Skeletal muscle satellite cell (primary cell): ENCODE measurements at regions not wholly inside any gene's neighbourhood (a gene's known extent, or its start where the extent isn't known, plus 50 kb on each side); places are given as distances from the start of the nearest gene placed in this dataset.

ENCODE experiments used
- H3K27me3 ChIP-seq: 2 replicates; pipeline ENCODE4 v1.7.0; 2013; ENCODE audit warnings: low read length; ENCODE audit not compliant: control insufficient read depth, insufficient read depth
- H3K36me3 ChIP-seq: 2 replicates; pipeline ENCODE4 v1.7.0; 2013; ENCODE audit warnings: mild to moderate bottlenecking, control low read depth, low read length; ENCODE audit not compliant: insufficient read depth
- H3K4me1 ChIP-seq: 2 replicates; pipeline ENCODE4 v1.7.0; 2013; ENCODE audit warnings: low read length; ENCODE audit not compliant: control insufficient read depth, insufficient read depth
- H3K4me2 ChIP-seq: 2 replicates; pipeline ENCODE4 v1.7.0; 2013; ENCODE audit warnings: mild to moderate bottlenecking, low read length
- H3K4me3 ChIP-seq: 2 replicates; pipeline ENCODE4 v1.7.0; 2013; ENCODE audit warnings: low read length
- H3K9ac ChIP-seq: 2 replicates; pipeline ENCODE4 v1.7.0; 2013; ENCODE audit warnings: mild to moderate bottlenecking, low read depth, low read length, moderate library complexity
- H3K9me3 ChIP-seq: replicated peaks from 2 replicates; pipeline ENCODE4 v1.7.0; 2013; ENCODE audit warnings: mild to moderate bottlenecking, control low read depth, low read length

GRCh38 chr9:129347316-129348120 is 169.5 kb upstream of the IER5L start:
- Histone ChIP-seq H3K4me3 (no peak overlapping the region), H3K27me3 (peaks cover 10% of the 10 kb centered on the region), H3K9me3 (no peaks in the 10 kb centered on the region), H3K36me3 (no peaks in the 10 kb centered on the region), H3K4me1 (no peaks in the 10 kb centered on the region), H3K4me2 (no peak overlapping the region), H3K9ac (no peak overlapping the region)

GRCh38 chr9:129346046-129346445 is 168.0 kb upstream of the IER5L start:
- H3K9ac ChIP-seq, result no peak overlapping the region
- H3K36me3 ChIP-seq, result no peaks in the 10 kb centered on the region
- H3K9me3 ChIP-seq, result no peaks in the 10 kb centered on the region
- no peak overlapping the region for H3K4me3 ChIP-seq
- no peak overlapping the region for H3K4me2 ChIP-seq
- H3K27me3 ChIP-seq, result peaks cover 8% of the 10 kb centered on the region
- no peaks in the 10 kb centered on the region for H3K4me1 ChIP-seq

GRCh38 chr9:129344641-129345495 is 166.8 kb upstream of the IER5L start:
- Histone ChIP-seq H3K27me3 (peaks cover 8% of the 10 kb centered on the region), H3K4me2 (no peak overlapping the region), H3K9me3 (no peaks in the 10 kb centered on the region), H3K36me3 (no peaks in the 10 kb centered on the region), H3K4me1 (no peaks in the 10 kb centered on the region), H3K9ac (no peak overlapping the region), H3K4me3 (no peak overlapping the region)

GRCh38 chr9:129343424-129344375 is 165.6 kb upstream of the IER5L start:
- no peaks in the 10 kb centered on the region for H3K4me1 ChIP-seq
- no peak overlapping the region for H3K4me2 ChIP-seq
- no peaks in the 10 kb centered on the region for H3K27me3 ChIP-seq
- H3K36me3 ChIP-seq, result no peaks in the 10 kb centered on the region
- H3K9ac ChIP-seq, result no peak overlapping the region
- H3K9me3 ChIP-seq, result no peaks in the 10 kb centered on the region
- H3K4me3 ChIP-seq, result no peak overlapping the region

- H3K36me3 ChIP-seq, result no peaks in the 10 kb centered on the region
- no peaks in the 10 kb centered on the region for H3K9me3 ChIP-seq
- H3K4me2 ChIP-seq, result no peak overlapping the region
- no peaks in the 10 kb centered on the region for H3K4me1 ChIP-seq
- no peak overlapping the region for H3K9ac ChIP-seq
- H3K27me3 ChIP-seq, result no peaks in the 10 kb centered on the region
- H3K4me3 ChIP-seq, result no peak overlapping the region
Observed at GRCh38 chr9:129342591-129343423, 164.7 kb upstream of the IER5L start.

GRCh38 chr9:129341987-129342348 is 163.9 kb upstream of the IER5L start:
- H3K4me2 ChIP-seq, result no peak overlapping the region
- no peaks in the 10 kb centered on the region for H3K27me3 ChIP-seq
- no peak overlapping the region for H3K9ac ChIP-seq
- H3K4me1 ChIP-seq, result peaks cover 4% of the 10 kb centered on the region
- no peak overlapping the region for H3K4me3 ChIP-seq
- H3K9me3 ChIP-seq, result no peaks in the 10 kb centered on the region
- no peaks in the 10 kb centered on the region for H3K36me3 ChIP-seq

- Histone ChIP-seq H3K4me3 (no peak overlapping the region), H3K27me3 (no peaks in the 10 kb centered on the region), H3K9ac (no peak overlapping the region), H3K4me2 (no peak overlapping the region), H3K9me3 (no peaks in the 10 kb centered on the region), H3K36me3 (no peaks in the 10 kb centered on the region), H3K4me1 (peaks cover 9% of the 10 kb centered on the region)
Observed at GRCh38 chr9:129341171-129341986, 163.3 kb upstream of the IER5L start.

- Histone ChIP-seq H3K9ac (no peak overlapping the region), H3K9me3 (no peaks in the 10 kb centered on the region), H3K4me1 (peaks cover 17% of the 10 kb centered on the region), H3K4me3 (no peak overlapping the region), H3K27me3 (no peaks in the 10 kb centered on the region), H3K36me3 (no peaks in the 10 kb centered on the region), H3K4me2 (no peak overlapping the region)
Observed at GRCh38 chr9:129340427-129341170, 162.5 kb upstream of the IER5L start.

GRCh38 chr9:129339539-129340157 is 161.6 kb upstream of the IER5L start:
- Histone ChIP-seq H3K4me2 (no peak overlapping the region), H3K36me3 (no peaks in the 10 kb centered on the region), H3K9me3 (no peaks in the 10 kb centered on the region), H3K4me3 (no peak overlapping the region), H3K9ac (no peak overlapping the region), H3K4me1 (peaks cover 27% of the 10 kb centered on the region), H3K27me3 (no peaks in the 10 kb centered on the region)
